ENCODE measurements at regions not wholly inside any gene's neighbourhood (a gene's known extent, or its start where the extent isn't known, plus 50 kb on each side); places are given as distances from the start of the nearest gene placed in this dataset.

- no peaks in the 10 kb centered on the region for H3K9me2 ChIP-seq (replicated peaks; ENCODE audit: control insufficient read depth, low read length)
- no peaks in the 10 kb centered on the region for H3K9me3 ChIP-seq (ENCODE audit: control insufficient read depth, insufficient read depth, low read length)
- H3K4me2 ChIP-seq (ENCODE audit: low read length), result no peak overlapping the region
- no peaks in the 10 kb centered on the region for H4K20me1 ChIP-seq (ENCODE audit: control insufficient read depth, insufficient read depth, low read depth, low read length)
- H3K4me3 ChIP-seq (ENCODE audit: low read length), result no peak overlapping the region
- no peaks in the 10 kb centered on the region for H3K36me3 ChIP-seq (ENCODE audit: control insufficient read depth, low read length)
- TF ChIP-seq EZH2phosphoT487 (IDR thresholded peaks at IDR 0.05; ENCODE audit: borderline replicate concordance, low read length), result no peak
- TF ChIP-seq, protein P1, sequence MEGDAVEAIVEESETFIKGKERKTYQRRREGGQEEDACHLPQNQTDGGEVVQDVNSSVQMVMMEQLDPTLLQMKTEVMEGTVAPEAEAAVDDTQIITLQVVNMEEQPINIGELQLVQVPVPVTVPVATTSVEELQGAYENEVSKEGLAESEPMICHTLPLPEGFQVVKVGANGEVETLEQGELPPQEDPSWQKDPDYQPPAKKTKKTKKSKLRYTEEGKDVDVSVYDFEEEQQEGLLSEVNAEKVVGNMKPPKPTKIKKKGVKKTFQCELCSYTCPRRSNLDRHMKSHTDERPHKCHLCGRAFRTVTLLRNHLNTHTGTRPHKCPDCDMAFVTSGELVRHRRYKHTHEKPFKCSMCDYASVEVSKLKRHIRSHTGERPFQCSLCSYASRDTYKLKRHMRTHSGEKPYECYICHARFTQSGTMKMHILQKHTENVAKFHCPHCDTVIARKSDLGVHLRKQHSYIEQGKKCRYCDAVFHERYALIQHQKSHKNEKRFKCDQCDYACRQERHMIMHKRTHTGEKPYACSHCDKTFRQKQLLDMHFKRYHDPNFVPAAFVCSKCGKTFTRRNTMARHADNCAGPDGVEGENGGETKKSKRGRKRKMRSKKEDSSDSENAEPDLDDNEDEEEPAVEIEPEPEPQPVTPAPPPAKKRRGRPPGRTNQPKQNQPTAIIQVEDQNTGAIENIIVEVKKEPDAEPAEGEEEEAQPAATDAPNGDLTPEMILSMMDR (IDR thresholded peaks at IDR 0.05; ENCODE audit: low read depth, low read length, poor library complexity, severe bottlenecking), result no peak
- no peak overlapping the region for H3K27ac ChIP-seq (ENCODE audit: low read depth, low read length)
- no peaks in the 10 kb centered on the region for H3K4me1 ChIP-seq (ENCODE audit: control insufficient read depth, low read length)
- no peaks in the 10 kb centered on the region for H3K79me2 ChIP-seq (ENCODE audit: control insufficient read depth, low read length)
- no peaks in the 10 kb centered on the region for H3F3A ChIP-seq (ENCODE audit: control insufficient read depth, insufficient read depth)
- no peaks in the 10 kb centered on the region for H3K27me3 ChIP-seq (ENCODE audit: control insufficient read depth, low read length)
These were observed 100.3 kb upstream of the DPYD start for GRCh38 chr1:98021126-98021525.

GRCh38 chr1:98019747-98020146 is 98.9 kb upstream of the DPYD start:
- Histone ChIP-seq H4K20me1 (ENCODE audit: control insufficient read depth, insufficient read depth, low read depth, low read length) (no peaks in the 10 kb centered on the region), H3F3A (ENCODE audit: control insufficient read depth, insufficient read depth) (no peaks in the 10 kb centered on the region), H3K4me1 (ENCODE audit: control insufficient read depth, low read length) (no peaks in the 10 kb centered on the region), H3K36me3 (ENCODE audit: control insufficient read depth, low read length) (no peaks in the 10 kb centered on the region), H3K4me3 (ENCODE audit: low read length) (no peak overlapping the region), H3K79me2 (ENCODE audit: control insufficient read depth, low read length) (no peaks in the 10 kb centered on the region), H3K9me3 (ENCODE audit: control insufficient read depth, insufficient read depth, low read length) (no peaks in the 10 kb centered on the region), H3K4me2 (ENCODE audit: low read length) (no peak overlapping the region), H3K9me2 (replicated peaks; ENCODE audit: control insufficient read depth, low read length) (no peaks in the 10 kb centered on the region), H3K27ac (ENCODE audit: low read depth, low read length) (no peak overlapping the region), H3K27me3 (ENCODE audit: control insufficient read depth, low read length) (no peaks in the 10 kb centered on the region)
- TF ChIP-seq EZH2phosphoT487 (IDR thresholded peaks at IDR 0.05; ENCODE audit: borderline replicate concordance, low read length), result no peak
- TF ChIP-seq, protein P1 (IDR thresholded peaks at IDR 0.05; ENCODE audit: low read depth, low read length, poor library complexity, severe bottlenecking), result no peak

DNA sequence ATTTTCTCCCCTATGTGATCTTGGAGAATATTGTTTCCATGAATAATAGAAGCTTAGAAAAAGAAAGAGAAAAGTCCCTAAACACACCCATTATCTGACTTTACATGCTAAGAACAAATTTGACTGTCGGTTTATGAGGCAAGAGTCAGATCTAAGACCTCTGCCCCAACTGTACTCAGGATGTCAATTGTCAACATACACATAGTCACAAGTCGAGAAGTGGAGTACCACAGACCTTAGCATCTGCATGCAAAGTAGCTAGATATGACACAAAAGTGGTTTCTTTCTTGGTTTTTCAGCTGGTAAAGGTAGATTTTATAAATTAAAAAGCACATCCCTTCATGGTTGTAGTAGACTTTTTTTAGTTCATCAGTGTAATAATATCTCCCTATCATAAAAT is 97.2 kb upstream of the DPYD start:
- H3K4me2 ChIP-seq (ENCODE audit: low read length), result no peak overlapping the region
- no peaks in the 10 kb centered on the region for H3K9me3 ChIP-seq (ENCODE audit: control insufficient read depth, insufficient read depth, low read length)
- H3K9me2 ChIP-seq (replicated peaks; ENCODE audit: control insufficient read depth, low read length), result no peaks in the 10 kb centered on the region
- no peaks in the 10 kb centered on the region for H4K20me1 ChIP-seq (ENCODE audit: control insufficient read depth, insufficient read depth, low read depth, low read length)
- no peaks in the 10 kb centered on the region for H3K79me2 ChIP-seq (ENCODE audit: control insufficient read depth, low read length)
- H3K4me1 ChIP-seq (ENCODE audit: control insufficient read depth, low read length), result no peaks in the 10 kb centered on the region
- no peak overlapping the region for H3K4me3 ChIP-seq (ENCODE audit: low read length)
- TF ChIP-seq EZH2phosphoT487 (IDR thresholded peaks at IDR 0.05; ENCODE audit: borderline replicate concordance, low read length), result no peak
- TF ChIP-seq, protein P1 (IDR thresholded peaks at IDR 0.05; ENCODE audit: low read depth, low read length, poor library complexity, severe bottlenecking), result no peak
- H3K27ac ChIP-seq (ENCODE audit: low read depth, low read length), result no peak overlapping the region
- no peaks in the 10 kb centered on the region for H3K27me3 ChIP-seq (ENCODE audit: control insufficient read depth, low read length)
- H3F3A ChIP-seq (ENCODE audit: control insufficient read depth, insufficient read depth), result no peaks in the 10 kb centered on the region
- no peaks in the 10 kb centered on the region for H3K36me3 ChIP-seq (ENCODE audit: control insufficient read depth, low read length)

DNA sequence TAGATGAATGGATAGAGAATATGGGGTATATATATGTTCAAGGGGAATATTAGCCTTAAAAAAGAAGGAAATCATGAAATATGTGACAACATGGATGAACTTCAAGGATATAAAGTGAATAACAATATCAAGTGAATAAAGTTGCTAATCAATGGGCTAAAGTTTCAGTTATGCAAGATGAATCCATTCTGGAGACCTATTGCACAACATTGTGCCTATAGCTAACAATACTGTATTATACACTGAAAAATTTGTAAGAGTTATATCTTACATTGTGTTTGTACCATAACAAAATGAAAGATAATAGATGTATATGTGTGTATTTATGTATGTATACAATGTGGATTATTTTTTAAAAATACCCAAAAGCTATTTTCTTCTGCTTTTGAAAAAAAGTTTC is 96.3 kb upstream of the DPYD start:
- H3K4me3 ChIP-seq (ENCODE audit: low read length), result no peak overlapping the region
- no peaks in the 10 kb centered on the region for H3K9me3 ChIP-seq (ENCODE audit: control insufficient read depth, insufficient read depth, low read length)

More for the DNA sequence above, 96.3 kb upstream of the DPYD start:
- no peak overlapping the region for H3K4me2 ChIP-seq (ENCODE audit: low read length)
- TF ChIP-seq, protein P1 (IDR thresholded peaks at IDR 0.05; ENCODE audit: low read depth, low read length, poor library complexity, severe bottlenecking), result no peak
- no peak for TF ChIP-seq EZH2phosphoT487 (IDR thresholded peaks at IDR 0.05; ENCODE audit: borderline replicate concordance, low read length)
- no peaks in the 10 kb centered on the region for H3F3A ChIP-seq (ENCODE audit: control insufficient read depth, insufficient read depth)
- no peaks in the 10 kb centered on the region for H3K36me3 ChIP-seq (ENCODE audit: control insufficient read depth, low read length)
- no peak overlapping the region for H3K27ac ChIP-seq (ENCODE audit: low read depth, low read length)
- H4K20me1 ChIP-seq (ENCODE audit: control insufficient read depth, insufficient read depth, low read depth, low read length), result no peaks in the 10 kb centered on the region
- no peaks in the 10 kb centered on the region for H3K4me1 ChIP-seq (ENCODE audit: control insufficient read depth, low read length)
- no peaks in the 10 kb centered on the region for H3K79me2 ChIP-seq (ENCODE audit: control insufficient read depth, low read length)
- no peaks in the 10 kb centered on the region for H3K9me2 ChIP-seq (replicated peaks; ENCODE audit: control insufficient read depth, low read length)
- no peaks in the 10 kb centered on the region for H3K27me3 ChIP-seq (ENCODE audit: control insufficient read depth, low read length)

Measured in DOHH2 (cell line).